ENCODE measurements at regions not wholly inside any gene's neighbourhood (a gene's known extent, or its start where the extent isn't known, plus 50 kb on each side); places are given as distances from the start of the nearest gene placed in this dataset.
"Not testable (repeated sequence)": the region's sequence is repeated elsewhere in the genome, so short reads cannot be mapped to it uniquely, and the experiment has no call there.

DNA sequence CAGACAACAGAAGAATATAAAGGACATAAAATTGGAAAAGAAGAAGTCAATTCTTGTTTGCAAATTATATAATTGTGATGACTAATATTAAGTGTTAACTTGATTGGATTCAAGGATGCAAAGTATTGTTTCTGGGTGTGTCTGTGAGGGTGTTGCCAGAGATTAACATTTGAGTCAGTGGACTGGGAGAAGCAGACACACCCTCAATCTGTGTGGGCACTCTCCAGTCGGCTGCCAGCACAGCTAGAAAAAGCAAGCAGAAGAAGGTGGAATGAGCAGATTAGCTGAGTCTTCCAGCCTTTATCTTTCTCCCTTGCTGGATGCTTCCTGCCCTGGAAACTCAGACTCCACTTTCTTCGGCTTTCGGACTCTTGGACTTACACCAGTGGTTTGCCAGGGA lies 51.7 kb downstream of the UBE2NL start:
- DNase-seq, result no peak

DNA sequence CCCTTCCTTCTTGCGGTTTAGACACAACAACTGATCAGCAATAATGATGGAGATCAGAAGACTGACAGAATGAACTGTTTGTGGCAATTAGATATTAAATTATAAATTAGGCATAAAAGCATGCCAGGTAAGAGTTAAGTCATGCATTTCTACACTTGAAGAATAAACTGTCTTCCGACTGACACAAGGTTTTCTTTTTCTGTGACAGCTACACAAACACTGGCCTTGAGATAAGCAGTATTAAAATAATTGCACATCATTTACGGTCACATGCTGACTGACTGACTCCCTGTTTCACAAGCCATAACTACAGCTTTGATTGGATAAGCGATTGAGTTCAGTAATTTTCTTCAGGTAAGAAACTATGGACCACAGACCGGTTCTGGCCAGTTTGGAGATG lies 56.2 kb downstream of the UBE2NL start:
- no peak for DNase-seq

DNA sequence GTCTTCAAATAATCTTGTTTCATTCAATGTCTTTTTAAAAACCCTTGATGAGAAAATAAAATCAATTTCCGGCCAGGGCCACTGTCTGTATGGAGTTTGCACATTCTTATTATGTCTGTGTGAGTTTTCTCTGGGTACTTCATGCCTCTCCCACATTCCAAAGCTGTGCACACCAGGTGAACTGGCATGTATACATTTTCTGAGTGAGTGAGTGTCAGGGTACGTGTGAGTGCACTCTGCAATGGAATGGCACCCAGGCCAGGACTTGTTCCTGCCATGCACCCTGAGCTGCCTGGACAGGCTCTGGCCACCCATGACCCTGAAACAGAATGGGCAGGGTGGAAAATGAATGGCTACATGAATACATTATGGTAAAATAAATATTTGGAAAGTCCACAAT lies 61.3 kb downstream of the UBE2NL start:
- no peak for DNase-seq

DNA sequence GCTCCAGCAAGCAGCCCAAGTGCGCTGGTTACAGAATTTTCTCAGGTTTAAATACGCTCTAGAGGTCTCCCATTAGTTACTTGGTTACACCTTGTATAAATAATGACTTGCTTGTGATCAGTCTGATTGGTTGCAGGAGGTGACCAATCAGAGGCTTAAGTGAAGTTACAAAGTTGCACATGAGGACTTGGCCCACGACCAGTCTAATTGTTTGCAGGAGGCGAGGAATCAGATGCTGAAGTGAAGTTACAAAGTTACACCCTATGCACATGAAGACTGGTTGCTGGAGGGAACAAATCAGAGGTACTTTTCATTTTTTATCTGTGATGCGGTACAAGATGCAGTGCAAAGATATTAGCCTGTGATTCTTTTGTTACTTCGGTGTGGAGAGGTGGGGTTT lies 80.7 kb downstream of the UBE2NL start:
- DNase-seq, result no peak

DNA sequence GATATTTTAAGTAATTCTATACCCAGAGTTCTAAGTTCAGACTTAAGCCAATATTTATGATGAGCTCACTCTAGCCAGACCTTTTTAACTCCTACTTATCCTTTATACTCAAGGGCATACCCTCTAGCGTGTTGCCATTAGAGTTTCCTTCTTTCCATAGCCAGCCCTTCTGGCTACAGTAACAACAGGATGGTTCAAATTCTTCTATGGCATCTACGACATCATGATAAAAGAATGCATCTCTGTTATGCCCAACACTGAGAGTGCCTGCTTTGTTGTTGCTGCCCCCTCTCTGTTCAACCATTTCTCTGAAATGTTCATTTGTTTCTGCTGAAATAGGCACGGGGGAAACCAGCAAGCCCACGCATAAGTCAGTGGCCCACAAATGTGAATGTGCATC lies 104.5 kb downstream of the UBE2NL start:
- DNase-seq, result no peak

DNA sequence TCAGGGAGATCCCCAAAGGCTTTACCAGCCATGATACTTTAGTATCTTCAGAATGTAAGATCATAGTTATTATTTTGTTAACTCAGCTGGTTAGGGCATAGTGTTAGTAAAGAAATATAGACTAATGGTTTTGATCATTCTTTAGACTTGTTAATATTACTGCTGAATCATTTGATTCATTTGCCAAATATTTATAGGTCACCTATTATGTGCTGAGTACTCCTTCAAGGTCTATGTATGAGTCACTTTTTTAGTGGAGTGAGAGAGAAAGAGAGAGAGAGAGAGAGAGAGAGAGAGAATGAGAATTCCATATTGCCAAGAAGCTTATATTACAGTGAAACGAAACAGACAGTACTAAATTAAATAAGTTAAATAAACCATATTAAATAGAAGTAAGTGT lies 110.3 kb downstream of the UBE2NL start:
- no peak for DNase-seq

DNA sequence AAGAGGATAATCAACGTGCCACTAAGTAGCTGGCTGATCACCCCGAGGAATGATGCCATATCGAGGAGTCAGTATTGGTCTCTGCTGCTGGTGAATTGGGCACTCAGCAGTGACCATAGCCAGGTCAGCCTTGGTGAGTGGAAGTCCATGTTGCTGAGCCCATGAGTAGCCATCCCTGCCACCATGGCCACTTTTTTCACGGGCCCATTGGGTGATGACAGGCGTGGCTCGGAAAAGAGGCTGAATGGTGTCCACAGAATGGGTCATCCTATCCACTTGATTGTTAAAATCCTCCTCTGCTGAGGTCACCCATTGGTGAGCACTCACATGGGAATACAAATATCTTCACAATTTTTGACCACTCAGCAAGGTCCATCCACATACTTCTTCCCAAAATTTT lies 114.4 kb downstream of the UBE2NL start:
- no peak for DNase-seq

DNA sequence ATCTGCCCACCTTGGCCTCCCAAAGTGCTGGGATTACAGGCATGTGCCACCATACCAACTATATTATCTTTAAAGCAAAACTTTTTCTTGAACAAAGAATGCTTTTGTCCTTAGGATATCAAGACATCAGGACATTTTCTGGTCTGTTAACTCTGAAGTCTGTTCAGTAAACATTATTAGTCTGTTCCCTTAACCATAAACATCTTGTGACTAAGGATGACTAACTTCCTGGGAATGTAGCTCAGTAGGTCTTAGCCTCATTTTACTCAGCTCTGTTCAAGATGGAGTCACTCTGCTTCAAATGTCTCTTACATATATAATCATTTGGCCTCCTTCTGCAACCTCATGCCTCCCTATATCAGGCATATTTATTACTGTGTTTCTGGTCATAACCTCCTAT lies 122.9 kb downstream of the UBE2NL start:
- DNase-seq, result no peak

DNA sequence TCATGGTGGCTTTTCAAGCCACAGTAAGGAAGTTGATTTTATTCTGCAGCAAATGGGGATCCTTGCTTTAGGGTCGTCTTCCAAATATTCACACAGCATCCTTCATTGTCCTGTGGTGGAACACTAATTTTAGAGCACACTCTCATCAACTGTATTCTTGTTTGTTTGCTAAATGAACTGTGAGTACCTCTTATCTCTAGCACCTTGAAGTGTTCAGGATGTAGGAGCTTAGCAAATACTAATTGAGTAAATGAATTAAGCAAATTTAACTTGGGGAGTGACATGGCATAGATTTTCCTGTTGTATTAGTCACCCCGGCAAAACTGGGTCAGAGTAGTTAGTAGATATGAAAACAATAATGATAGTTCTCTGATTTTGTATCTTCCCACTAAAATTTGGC lies 156.9 kb downstream of the UBE2NL start:
- no peak for DNase-seq

DNA sequence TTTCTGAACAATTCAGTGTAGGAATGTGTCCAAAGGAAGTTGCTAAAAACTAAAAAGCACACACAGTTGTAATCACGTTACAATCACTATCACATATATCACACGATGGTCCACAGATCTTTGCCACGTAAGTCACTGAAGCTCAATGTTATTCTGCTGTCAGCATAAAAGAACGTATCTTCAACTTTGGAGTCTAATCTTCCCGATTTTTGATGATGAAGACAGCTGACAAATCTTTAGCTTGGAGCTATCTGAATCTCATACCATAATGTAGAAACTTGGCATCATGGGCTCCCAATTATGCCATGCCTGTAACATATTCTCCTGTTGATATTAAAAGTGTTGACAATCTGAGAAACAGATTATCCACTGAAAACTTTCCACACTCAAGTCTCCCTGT lies 158.4 kb downstream of the UBE2NL start:
- DNase-seq, result no peak

DNA sequence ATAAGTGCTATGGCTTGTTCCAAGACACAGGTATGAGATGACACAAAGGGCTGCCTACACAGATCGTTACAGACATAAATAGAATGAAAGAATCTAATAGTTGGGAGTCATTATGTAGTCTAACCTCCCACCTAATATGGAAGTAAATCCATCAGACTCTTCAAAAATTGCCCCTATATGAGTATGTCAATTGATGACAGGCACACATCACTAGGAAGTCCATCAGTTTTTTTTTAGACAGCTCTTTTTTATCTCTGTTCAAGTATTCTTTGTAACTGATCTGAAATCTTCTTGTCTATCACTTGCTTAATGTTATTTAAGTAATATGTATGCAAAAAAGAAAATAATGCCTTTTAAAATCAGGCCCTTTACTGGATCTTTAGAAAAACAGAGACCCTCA lies 191.6 kb downstream of the UBE2NL start:
- no peak for DNase-seq

DNA sequence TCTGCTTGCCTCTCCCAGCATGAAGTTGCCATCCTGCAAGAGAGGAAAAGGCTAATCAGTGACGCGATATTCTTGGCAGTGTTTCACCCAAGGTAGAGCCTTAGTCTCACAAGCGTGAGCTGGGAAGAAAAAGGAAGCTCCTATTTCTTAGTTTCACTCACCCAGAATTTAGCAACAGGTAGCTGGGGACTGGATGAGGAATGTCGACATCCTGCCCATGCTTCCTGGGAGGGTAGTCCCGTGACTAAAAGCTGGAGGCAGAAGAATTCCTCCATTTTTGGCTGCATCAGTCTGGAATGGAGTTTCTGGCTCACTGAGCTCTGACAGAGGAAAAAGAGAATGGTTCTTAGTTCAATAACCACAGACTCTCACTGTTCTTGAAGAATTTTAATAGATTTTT lies 198.4 kb downstream of the UBE2NL start:
- DNase-seq, result not testable (repeated sequence)

DNA sequence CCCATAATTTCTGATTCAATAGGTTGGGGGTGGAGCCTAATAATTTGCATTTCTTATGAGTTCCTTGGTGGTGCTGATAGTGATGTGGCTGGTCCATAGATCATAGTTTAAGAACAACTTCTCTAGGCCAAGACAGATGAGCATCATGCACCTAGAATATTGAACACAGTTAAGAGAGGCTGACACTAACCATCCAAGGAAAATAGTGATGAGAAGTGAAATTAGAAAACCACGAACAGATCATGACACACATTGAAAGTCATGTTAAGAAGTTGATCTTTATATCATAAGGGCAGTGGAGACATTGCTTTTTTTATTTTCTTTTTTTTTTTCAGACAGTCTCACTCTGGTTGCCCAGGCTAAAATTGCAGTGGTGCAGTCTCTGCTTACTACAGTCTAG lies 205.8 kb downstream of the UBE2NL start:
- not testable (repeated sequence) for DNase-seq

DNA sequence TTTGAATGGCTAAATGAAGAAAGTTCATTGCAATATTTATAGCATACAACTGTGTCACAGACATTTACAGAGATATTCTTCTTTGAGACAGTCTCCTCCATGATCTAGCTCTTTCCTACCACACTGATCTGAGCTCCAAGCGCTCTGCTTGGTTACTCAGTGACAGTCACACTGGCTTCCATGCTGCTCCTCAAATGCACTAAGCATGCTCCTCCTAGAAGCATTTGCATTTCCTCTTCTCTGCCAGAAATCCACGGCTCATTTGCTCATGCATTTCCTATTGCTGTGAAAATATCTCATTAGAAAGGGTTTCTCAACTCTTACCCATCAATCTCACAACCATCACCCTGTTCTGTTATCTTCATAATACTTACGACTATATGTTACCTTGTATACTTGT lies 208.2 kb downstream of the UBE2NL start:
- DNase-seq, result not testable (repeated sequence)

DNA sequence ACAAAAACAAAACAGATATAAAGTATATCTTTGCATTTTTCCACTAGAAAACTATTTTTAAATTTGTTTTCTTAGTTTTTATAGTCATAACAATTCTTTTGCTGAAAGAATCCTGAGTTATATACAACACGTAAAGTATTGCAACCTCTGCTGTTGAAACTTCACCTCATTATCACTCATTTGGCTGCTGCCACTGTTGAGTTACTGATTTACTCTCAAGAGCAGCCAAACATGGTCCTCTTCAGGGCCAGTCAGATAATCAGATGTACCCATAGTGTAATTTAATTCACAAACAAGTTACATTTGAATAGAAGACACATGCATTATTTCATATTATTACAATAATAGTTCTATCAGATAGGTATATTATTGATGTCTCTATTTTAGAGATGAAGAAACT lies 235.6 kb downstream of the UBE2NL start:
- not testable (repeated sequence) for DNase-seq

DNA sequence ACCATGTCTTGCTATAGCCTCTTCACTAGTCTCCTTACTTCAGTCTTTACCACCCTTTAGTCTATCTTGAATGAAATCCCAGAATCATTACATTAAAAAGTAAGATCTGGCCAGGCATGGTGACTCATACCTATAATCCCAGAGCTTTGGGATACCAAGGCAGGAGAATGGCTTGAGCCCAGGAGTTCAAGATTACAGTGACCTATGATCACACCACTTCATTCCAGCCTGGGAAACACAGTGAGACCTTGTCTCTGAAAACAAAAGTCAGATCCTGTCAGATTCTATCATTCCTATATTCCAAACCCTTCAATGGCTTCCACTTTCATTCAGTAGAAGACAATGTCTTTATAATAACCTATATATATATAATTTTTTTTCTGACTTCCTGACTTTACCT lies 237.7 kb downstream of the UBE2NL start:
- not testable (repeated sequence) for DNase-seq

DNA sequence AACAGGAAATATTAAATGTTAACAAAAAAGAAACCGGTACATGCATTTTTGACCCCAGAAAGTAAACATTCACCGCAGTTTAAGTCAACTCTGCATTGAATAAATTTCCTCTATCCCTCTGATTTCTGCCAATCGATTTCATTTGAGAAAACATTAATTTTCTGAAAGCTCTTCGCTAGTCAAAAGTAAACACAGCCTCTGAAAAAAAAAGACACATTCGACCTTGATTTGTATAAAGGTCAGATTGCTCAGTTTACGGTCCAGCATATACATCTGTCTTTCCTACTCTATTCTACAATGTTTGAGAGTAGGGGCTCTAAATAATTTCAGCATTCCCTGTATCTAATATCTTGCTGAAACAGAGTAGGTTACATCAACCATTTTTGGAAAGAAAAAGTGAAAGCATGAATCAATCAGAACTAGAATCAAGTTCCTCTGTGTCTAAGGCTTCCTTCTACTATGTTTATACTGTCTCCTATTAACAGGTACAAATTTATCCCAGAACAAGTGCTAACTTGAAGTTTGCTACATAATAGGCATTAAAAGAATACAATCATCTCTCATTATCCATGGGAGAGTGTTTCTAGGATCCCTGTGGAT lies 243.8 kb downstream of the UBE2NL start:
- not testable (repeated sequence) for DNase-seq

DNA sequence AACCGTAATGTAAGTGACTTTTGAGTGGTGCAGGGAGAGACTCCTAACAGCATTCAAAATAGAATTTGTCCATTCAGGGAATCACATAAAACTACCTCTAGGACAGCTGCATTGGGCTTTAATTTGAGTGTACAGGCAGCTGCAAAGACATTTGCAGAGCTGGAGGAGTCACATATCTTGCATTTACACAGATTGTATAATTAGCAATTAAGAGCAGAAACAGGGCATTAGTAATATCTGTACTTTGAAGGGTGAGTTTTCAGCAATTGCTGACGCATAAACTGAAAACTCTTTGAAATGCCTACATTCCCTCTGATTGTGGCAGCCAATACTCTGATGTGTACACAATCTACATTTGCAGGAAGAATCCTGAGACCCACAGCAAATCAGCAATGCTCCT lies 245.6 kb downstream of the UBE2NL start:
- DNase-seq, result not testable (repeated sequence)

DNA sequence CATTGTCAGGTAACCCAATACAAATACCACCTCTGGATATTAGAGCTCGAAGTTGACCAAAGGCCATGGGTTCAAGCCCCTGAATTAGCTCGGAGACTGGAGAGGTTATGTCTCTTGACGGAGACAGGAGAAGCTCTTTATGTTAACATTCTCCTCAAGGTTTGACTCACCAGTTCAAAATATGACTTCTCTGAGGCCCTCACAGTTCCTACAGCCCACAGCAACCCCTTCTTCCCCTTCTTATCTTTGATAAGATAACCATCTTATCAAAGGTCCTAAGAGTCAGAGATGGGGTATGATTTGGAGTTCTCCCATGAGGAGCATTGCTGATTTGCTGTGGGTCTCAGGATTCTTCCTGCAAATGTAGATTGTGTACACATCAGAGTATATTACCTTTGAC lies 246.6 kb downstream of the UBE2NL start:
- DNase-seq, result not testable (repeated sequence)

DNA sequence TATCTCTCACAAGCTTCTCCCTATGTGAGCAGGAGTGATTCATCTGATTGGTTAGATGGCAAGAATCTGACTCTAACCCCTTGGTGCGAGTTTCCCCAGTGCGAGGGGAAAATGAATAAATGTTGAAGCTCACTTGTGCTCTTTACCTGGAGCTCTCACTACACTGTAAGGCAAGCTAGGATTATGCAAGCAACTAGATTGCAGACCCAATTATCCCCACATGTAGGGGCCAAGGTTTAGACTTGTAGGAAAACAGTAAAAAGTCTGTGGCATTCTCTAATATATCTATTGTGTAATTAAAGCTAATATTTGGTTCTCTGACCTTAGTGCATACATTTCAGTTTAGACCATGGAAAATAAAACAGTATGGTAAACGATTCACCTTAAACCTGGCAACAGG lies 247.2 kb downstream of the UBE2NL start:
- DNase-seq, result not testable (repeated sequence)

DNA sequence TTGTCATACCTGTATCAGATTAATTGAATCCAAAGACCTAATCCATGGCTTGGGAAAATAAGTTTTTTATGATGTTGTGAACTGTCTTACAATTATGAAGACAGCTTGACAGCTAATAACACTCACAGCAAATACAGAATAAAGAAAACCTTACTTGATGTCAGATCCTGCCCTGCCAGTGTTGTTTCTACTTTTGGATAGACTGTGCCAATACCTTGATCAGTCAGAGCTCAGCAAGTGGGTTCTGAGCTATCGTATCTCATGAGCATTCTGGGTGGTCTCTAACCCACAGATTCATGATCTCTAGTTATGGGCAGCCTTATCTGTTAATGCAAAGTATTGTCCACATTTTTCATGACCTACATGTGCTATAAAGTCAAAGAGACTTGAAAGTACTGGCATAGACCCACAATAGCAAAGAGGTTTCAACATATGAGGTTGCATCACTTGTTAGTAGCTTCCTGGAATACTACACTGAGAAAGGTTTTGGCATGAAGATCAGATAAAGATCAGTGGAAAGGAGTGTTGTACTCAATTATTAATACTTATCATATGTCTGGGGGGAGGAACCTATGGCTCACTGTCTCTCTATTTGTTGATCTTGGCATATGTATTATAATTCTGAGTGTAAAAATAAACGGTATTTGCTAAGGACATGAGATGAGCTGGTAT lies 250.7 kb downstream of the UBE2NL start:
- not testable (repeated sequence) for DNase-seq

DNA sequence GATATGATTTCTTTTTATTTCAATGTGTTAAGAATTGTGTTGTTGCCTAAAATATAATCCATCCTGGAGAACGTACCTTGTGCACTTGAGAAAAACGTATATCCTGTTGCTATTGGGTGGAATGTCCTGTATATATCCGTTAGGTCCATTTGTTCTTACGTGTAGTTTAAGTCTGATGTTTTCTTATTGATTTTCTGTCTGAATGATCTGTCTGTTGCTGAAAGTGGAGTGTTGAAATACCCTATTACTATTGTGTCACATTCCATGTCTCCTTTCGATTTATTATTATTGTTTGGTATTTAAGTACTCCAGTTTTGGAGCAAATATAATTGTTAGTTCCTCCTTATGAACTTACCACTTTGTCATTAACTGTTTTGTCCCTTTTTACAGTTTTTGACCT lies 270.6 kb downstream of the UBE2NL start:
- not testable (repeated sequence) for DNase-seq

DNA sequence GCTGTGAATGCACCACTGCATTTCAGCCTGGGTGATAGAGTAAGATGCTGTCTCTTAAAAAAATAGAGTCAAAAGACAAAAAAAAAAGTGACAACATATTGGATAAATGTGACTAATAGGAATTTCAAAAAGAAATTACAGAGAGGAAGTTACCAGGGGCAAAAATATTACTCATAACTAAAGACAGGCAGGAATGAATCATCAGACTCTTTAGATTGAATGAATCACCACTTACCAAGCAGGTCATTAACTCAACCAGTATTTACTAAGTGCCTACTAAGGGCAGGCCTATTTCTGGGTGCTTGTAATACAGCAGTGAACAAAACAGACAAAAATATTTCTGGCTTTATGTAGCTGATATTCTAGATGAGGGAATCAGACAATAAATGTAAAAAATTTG lies 301.3 kb downstream of the UBE2NL start:
- DNase-seq, result not testable (repeated sequence)

DNA sequence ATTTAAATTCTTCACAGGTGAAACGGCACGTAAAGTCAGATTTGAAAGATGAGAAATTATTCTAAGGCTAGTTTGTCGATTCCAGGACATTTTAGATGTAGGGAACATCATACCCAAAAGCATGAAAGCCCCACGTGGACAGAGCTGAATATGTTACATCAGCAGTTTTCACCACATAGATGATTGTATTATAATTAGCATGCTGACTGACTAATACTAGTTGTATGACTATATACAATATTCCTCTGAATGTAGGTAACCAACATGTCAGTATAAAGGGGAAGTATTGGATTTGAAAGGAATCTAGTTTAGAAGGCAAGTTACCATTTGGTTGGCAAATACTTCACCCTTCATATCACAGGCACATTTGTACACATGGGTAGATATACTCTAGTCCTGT lies 304.6 kb downstream of the UBE2NL start:
- DNase-seq, result not testable (repeated sequence)

DNA sequence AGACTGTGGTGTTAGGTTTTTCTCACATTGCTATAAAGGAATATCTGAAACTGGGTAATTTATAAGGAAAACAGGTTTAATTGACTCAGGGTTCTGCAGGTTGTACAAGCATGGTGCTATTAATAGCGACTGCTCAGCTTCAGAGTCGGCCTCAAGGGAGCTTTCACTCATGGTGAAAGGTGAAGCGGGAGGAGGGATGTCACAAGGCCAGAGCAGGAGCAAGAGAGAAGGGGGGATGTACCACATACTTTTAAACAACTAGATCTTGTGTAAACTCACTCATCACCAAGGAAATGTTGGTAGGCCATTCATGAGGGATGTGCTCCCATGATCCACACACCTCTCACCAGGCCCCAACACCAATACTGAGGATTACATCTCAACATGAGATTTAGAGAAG lies 313.2 kb downstream of the UBE2NL start:
- not testable (repeated sequence) for DNase-seq
